Testis (tissue), 2 donors: ENCODE measurements at regions not wholly inside any gene's neighbourhood (a gene's known extent, or its start where the extent isn't known, plus 50 kb on each side); places are given as distances from the start of the nearest gene placed in this dataset.

ENCODE experiments used
- DNase-seq: peaks from one replicate; pipeline ENCODE4 v3.0.0-alpha.2; 2019
- H3K27ac ChIP-seq, 2 donors: fragments of 200-600 bp; sonication (generic); one replicate each; pipeline ENCODE4 v1.5.1; 2019
- H3K27me3 ChIP-seq: fragments of 200-600 bp; sonication (generic); one replicate; pipeline ENCODE4 v1.5.1; 2019
- H3K36me3 ChIP-seq: fragments of 200-600 bp; sonication (generic); one replicate; pipeline ENCODE4 v1.5.1; 2017; ENCODE audit warnings: low read depth; ENCODE audit errors: missing control alignments
- H3K4me1 ChIP-seq: fragments of 200-600 bp; sonication (generic); one replicate; pipeline ENCODE4 v1.5.1; 2019
- H3K4me3 ChIP-seq, 2 donors: fragments of 200-600 bp; sonication (generic); one replicate each; pipeline ENCODE4 v1.5.1; 2017 to 2019
- H3K9me3 ChIP-seq: fragments of 200-600 bp; sonication (generic); one replicate; pipeline ENCODE4 v1.5.1; 2017
- POLR2A ChIP-seq: fragments of 450-650 bp; IDR thresholded peaks from one replicate; pipeline ENCODE4 v1.6.1; 2017; ENCODE audit warnings: antibody characterized with exemption, mild to moderate bottlenecking, moderate library complexity
- WGBS, 2 donors: methylation state at CpG; one replicate each; pipeline ENCODE4 v1.1.5; 2018; 5-methylcytosine and 5-hydroxymethylcytosine counted together
- intact Hi-C: fragments of 100-400 bp; cut with DNase I; formaldehyde crosslinking; loops from one replicate; pipeline ENCODE4 v1.15.1; 2023; ENCODE audit warnings: low total_unique reads
- TF ChIP-seq, protein P1 (sequence below), 3 experiments: fragments of 450-650 bp in 2 of 3; fragments of 200-600 bp in 1 of 3; sonication (generic) in 1 of 3; IDR thresholded peaks; one replicate each; pipeline ENCODE4 v1.5.1; 2016 to 2019; ENCODE audit warnings: antibody characterized with exemption in 3 of 3, mild to moderate bottlenecking in 2 of 3, moderate library complexity in 1 of 3

DNA sequence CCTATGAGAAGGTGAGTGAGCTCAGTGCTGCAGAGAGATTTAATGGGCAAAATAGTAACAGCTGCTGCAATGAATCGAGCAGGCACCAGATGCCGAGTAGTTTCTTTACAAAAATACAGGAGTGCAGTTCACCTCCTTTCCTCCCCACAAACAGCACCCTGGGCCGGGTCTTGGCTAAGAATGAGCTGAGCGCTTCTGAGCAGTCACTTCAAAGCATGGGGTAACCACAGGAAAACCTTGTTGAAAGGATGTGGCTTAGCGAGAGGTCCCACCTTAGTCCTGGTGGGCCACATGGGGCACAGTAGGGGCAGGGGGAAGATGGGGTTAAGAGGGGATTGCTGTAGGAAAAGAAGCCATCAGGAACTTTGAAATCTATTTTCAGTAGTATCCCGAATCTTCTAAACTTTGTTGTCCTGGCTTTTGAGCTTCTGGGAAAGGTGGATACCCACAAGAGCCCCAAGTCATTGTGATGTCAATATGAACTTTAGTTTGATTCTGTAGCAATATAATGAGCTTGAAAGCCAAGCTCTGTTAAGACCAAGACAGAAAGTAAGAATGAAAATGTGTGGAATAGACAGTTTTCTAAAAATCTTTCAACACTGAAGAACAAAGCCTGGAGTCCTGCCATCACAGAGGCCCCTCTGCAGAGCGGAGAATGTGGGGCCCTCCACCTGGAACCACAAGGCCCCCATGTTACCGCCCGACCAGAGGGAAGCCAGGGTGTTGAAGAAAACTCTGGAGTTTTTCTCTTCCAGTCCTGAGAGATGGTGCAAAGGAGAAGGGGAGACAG, 101.0 kb upstream of the ZNF236 start:
- Histone ChIP-seq H3K27me3 (no peaks in the 10 kb centered on the region), H3K4me3 (no peak overlapping the region), H3K36me3 (no peaks in the 10 kb centered on the region), H3K27ac (no peak overlapping the region), H3K9me3 (no peaks in the 10 kb centered on the region), H3K4me1 (no peaks in the 10 kb centered on the region)
- TF ChIP-seq, protein P1, sequence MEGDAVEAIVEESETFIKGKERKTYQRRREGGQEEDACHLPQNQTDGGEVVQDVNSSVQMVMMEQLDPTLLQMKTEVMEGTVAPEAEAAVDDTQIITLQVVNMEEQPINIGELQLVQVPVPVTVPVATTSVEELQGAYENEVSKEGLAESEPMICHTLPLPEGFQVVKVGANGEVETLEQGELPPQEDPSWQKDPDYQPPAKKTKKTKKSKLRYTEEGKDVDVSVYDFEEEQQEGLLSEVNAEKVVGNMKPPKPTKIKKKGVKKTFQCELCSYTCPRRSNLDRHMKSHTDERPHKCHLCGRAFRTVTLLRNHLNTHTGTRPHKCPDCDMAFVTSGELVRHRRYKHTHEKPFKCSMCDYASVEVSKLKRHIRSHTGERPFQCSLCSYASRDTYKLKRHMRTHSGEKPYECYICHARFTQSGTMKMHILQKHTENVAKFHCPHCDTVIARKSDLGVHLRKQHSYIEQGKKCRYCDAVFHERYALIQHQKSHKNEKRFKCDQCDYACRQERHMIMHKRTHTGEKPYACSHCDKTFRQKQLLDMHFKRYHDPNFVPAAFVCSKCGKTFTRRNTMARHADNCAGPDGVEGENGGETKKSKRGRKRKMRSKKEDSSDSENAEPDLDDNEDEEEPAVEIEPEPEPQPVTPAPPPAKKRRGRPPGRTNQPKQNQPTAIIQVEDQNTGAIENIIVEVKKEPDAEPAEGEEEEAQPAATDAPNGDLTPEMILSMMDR (IDR thresholded peaks at IDR 0.05) = no peak
- TF ChIP-seq POLR2A = no peak
- 84 to 87% methylated on average over 9 of the region's 9 CpGs for WGBS, 2 donors
- no peak for DNase-seq
- intact Hi-C loops = no loop called here

DNA sequence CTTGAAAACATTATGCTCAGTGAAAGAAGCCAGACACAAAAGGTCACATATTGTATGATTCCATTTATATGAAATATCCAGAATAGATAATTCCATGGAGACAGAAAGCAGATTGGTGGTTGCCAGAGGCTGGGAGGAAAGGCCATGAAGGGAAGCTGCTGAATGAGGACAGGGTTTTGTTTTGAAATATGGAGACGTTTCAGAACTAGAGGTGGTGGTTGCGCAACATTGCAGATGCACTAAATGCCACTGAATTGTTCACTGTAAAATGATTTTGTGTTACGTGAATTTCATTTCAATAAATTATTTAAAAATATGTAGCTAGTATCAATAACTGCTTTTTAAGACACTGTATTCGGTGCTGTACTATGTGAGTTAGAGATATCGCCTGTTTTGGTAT, 101.7 kb upstream of the ZNF236 start:
- Histone ChIP-seq H3K4me3 (no peak overlapping the region), H3K9me3 (no peaks in the 10 kb centered on the region)
- WGBS, 2 donors = 86 to 87% methylated on average over 5 of the region's 5 CpGs

DNA sequence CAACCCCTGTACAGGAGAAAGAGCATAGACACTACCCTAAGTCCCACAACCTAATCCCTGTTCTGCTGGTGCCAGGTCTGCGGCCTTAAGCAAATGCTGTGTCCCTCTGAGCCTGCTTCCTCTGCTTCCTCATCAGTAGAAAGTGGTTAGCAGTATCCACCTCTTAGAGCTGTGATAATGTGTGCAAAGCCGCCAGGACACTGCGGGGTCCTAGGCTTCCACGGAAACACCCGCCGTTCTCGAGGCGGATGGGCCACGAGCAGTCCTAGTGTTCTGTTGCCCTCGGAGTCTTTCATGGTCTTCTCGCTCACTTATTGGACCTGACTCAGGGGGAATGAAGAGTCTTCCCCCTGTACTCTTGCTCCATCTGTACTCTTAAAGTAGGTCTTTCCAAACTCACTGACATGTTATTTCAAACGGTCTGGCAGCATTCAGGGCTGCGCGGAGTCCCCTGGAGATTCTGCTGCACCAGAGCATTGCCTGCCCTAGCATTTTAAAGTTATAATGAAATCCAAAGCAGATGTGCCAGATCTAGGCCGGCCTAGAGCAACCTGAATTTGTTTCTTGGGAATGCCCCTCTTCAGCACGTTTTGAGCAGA, 107.2 kb upstream of the ZNF236 start:
- H3K4me3 ChIP-seq = no peak overlapping the region
- no peak for TF ChIP-seq POLR2A
- TF ChIP-seq, protein P1 (IDR thresholded peaks at IDR 0.05) = no peak
- no peaks in the 10 kb centered on the region for H3K4me1 ChIP-seq
- H3K27ac ChIP-seq = no peak overlapping the region
- no peaks in the 10 kb centered on the region for H3K9me3 ChIP-seq
- DNase-seq = no peak
- intact Hi-C loops = no loop called here
- no peaks in the 10 kb centered on the region for H3K27me3 ChIP-seq
- no peaks in the 10 kb centered on the region for H3K36me3 ChIP-seq
- 85 to 91% methylated on average over 15 to 16 of the region's 16 CpGs for WGBS, 2 donors

More for the DNA sequence above, 101.7 kb upstream of the ZNF236 start:
- Histone ChIP-seq H3K36me3 (no peaks in the 10 kb centered on the region), H3K4me1 (no peaks in the 10 kb centered on the region), H3K27ac (no peak overlapping the region), H3K27me3 (no peaks in the 10 kb centered on the region)
- TF ChIP-seq, protein P1 (IDR thresholded peaks at IDR 0.05) = no peak
- no peak for TF ChIP-seq POLR2A
- DNase-seq = no peak
- intact Hi-C loops = no loop called here

DNA sequence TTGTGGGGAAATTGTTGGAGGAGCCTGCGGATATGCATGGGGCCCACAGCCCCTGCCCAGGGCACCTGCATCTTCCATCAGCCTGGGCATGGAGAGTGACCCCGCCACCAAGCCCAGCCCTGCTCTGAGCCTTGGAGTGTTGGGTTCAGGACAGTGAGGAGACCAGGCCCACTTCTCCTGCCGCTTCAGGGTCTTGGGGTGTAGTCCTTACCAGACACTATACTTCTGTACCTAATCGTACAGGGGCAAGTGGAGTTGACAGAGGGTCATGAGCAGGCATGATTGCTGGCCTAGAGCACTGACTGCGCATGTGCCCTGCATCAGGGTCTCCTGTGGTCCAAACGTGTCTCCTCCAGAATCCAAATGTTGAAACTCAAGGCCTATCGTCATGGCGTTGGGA, 108.9 kb upstream of the ZNF236 start:
- H3K27ac ChIP-seq = no peak overlapping the region
- 92 to 96% methylated on average over 7 to 8 of the region's 8 CpGs for WGBS, 2 donors
- H3K9me3 ChIP-seq = no peaks in the 10 kb centered on the region
- H3K4me3 ChIP-seq = no peak overlapping the region
- no peak for DNase-seq
- H3K36me3 ChIP-seq = no peaks in the 10 kb centered on the region
- intact Hi-C loops = no loop called here
- no peaks in the 10 kb centered on the region for H3K27me3 ChIP-seq
- TF ChIP-seq, protein P1 (IDR thresholded peaks at IDR 0.05) = no peak
- TF ChIP-seq POLR2A = no peak
- no peaks in the 10 kb centered on the region for H3K4me1 ChIP-seq
